ENCODE measurements at regions not wholly inside any gene's neighbourhood (a gene's known extent, or its start where the extent isn't known, plus 50 kb on each side); places are given as distances from the start of the nearest gene placed in this dataset.

DNA sequence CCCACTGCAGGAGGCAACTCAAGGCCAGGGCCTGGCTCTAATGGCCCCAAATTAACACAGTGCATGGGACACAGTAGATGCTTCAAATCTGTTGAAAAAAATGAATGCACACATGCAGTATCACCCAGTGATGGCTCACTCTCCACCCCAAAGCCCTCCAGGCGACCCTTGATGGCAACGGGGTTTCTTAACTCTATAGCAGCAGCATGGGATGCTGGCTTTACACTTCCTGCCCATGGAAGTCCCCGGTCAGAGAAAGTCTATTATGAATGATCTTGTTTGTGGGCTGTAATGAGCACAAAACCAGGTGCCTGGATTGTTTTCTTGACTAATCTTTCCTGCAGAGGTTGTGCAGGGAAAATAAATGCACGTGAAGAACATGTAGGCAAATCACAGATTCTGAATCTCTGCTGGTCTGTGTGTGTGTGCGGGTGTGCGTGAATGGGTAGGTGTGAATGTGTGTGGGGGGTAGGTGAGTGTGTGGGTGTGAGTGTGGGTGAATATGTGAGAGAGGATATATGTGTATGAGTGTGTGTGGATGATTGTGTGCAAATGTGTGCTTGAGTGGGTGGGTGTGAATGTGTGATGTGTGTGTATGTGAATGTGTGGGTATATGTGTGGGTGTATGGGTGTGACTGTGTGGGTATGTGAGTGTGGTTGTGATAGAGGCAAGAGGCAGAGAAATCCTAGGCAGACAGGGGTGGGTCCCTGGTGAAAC lies 60.1 kb upstream of the MLN start:
- H3K4me3 ChIP-seq (ENCODE audit: low read depth in 1 of 2, low read length in 2 of 2): no peak overlapping the region
- H3K9me3 ChIP-seq (ENCODE audit: insufficient read depth, low read length, severe bottlenecking): no peaks in the 10 kb centered on the region
- no peak overlapping the region for H3K9ac ChIP-seq (ENCODE audit: low read depth, low read length)
- no peak overlapping the region for H3K27ac ChIP-seq (ENCODE audit: low read length)
- H3K4me2 ChIP-seq (ENCODE audit: insufficient read depth, low read length): no peak overlapping the region
- peaks cover 15% of the 10 kb centered on the region; the same call in 1 of the 2 replicates for H4K20me1 ChIP-seq (ENCODE audit: insufficient read depth, low read length)
- DNase-seq (no peak), ATAC-seq (ENCODE audit: insufficient read depth, low read depth) (no peak)
- H3K27me3 ChIP-seq (ENCODE audit: insufficient read depth, low read length, poor library complexity): peaks cover 39% of the 10 kb centered on the region
- no peaks in the 10 kb centered on the region for H3K36me3 ChIP-seq (ENCODE audit: insufficient read depth, low read length)
- TF ChIP-seq CTCF (IDR thresholded peaks at IDR 0.05; ENCODE audit: borderline replicate concordance, extremely low read depth, low read length, poor library complexity, severe bottlenecking): no peak
- TF ChIP-seq EZH2 (IDR thresholded peaks at IDR 0.05; ENCODE audit: borderline replicate concordance, low read depth, low read length, severe bottlenecking): no peak
- no peak overlapping the region for H2AFZ ChIP-seq (ENCODE audit: low read depth, low read length)
- no peaks in the 10 kb centered on the region for H3K4me1 ChIP-seq (ENCODE audit: insufficient read depth, low read length)
- H3K79me2 ChIP-seq (ENCODE audit: insufficient read depth, low read length): no peaks in the 10 kb centered on the region

GRCh38 chr6:33863084-33863483 lies 59.3 kb upstream of the MLN start:
- no peak for TF ChIP-seq CTCF (IDR thresholded peaks at IDR 0.05; ENCODE audit: borderline replicate concordance, extremely low read depth, low read length, poor library complexity, severe bottlenecking)
- TF ChIP-seq EZH2 (IDR thresholded peaks at IDR 0.05; ENCODE audit: borderline replicate concordance, low read depth, low read length, severe bottlenecking): no peak
- H3K27me3 ChIP-seq (ENCODE audit: insufficient read depth, low read length, poor library complexity): peaks cover 38% of the 10 kb centered on the region
- DNase-seq (no peak), ATAC-seq (ENCODE audit: insufficient read depth, low read depth) (no peak)
- no peak overlapping the region for H2AFZ ChIP-seq (ENCODE audit: low read depth, low read length)
- no peak overlapping the region for H3K4me2 ChIP-seq (ENCODE audit: insufficient read depth, low read length)
- no peak overlapping the region for H3K9ac ChIP-seq (ENCODE audit: low read depth, low read length)
- no peaks in the 10 kb centered on the region for H3K4me1 ChIP-seq (ENCODE audit: insufficient read depth, low read length)
- H3K4me3 ChIP-seq (ENCODE audit: low read depth in 1 of 2, low read length in 2 of 2): no peak overlapping the region
- H3K79me2 ChIP-seq (ENCODE audit: insufficient read depth, low read length): no peaks in the 10 kb centered on the region
- no peaks in the 10 kb centered on the region for H3K36me3 ChIP-seq (ENCODE audit: insufficient read depth, low read length)
- no peaks in the 10 kb centered on the region for H3K9me3 ChIP-seq (ENCODE audit: insufficient read depth, low read length, severe bottlenecking)
- peaks cover 20% of the 10 kb centered on the region; the same call in 1 of the 2 replicates for H4K20me1 ChIP-seq (ENCODE audit: insufficient read depth, low read length)
- H3K27ac ChIP-seq (ENCODE audit: low read length): no peak overlapping the region

DNA sequence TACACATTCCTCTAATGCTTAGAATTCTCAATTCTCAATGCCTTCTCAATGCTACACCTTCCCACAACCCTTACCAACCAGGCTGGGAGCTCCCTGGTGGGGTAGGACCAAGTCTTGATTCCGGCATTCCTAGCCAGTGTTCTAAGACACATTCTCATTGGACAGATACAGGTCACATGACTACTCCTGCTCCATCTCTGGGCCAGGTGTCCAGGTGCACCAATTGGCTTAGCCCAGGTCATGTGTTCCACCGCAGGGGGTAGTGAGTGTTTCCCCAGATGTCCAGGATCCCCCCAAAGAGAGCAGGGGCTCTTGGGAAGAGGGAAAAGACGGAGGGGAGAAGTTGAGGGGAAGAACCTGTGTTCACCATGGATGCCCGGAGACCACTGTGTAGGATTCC lies 58.7 kb upstream of the MLN start:
- Histone ChIP-seq H3K4me3 (ENCODE audit: low read depth in 1 of 2, low read length in 2 of 2) (no peak overlapping the region), H3K36me3 (ENCODE audit: insufficient read depth, low read length) (no peaks in the 10 kb centered on the region), H3K9ac (ENCODE audit: low read depth, low read length) (no peak overlapping the region), H3K4me1 (ENCODE audit: insufficient read depth, low read length) (no peaks in the 10 kb centered on the region), H2AFZ (ENCODE audit: low read depth, low read length) (no peak overlapping the region), H3K27ac (ENCODE audit: low read length) (no peak overlapping the region), H3K27me3 (ENCODE audit: insufficient read depth, low read length, poor library complexity) (peaks cover 38% of the 10 kb centered on the region), H3K79me2 (ENCODE audit: insufficient read depth, low read length) (no peaks in the 10 kb centered on the region), H4K20me1 (ENCODE audit: insufficient read depth, low read length) (peaks cover 25% of the 10 kb centered on the region), H3K4me2 (ENCODE audit: insufficient read depth, low read length) (no peak overlapping the region), H3K9me3 (ENCODE audit: insufficient read depth, low read length, severe bottlenecking) (no peaks in the 10 kb centered on the region)
- no peak for ATAC-seq (ENCODE audit: insufficient read depth, low read depth)
- DNase-seq: no peak
- TF ChIP-seq EZH2 (IDR thresholded peaks at IDR 0.05; ENCODE audit: borderline replicate concordance, low read depth, low read length, severe bottlenecking): no peak
- no peak for TF ChIP-seq CTCF (IDR thresholded peaks at IDR 0.05; ENCODE audit: borderline replicate concordance, extremely low read depth, low read length, poor library complexity, severe bottlenecking)

All from DND-41 (cell line).